ENCODE measurements at regions not wholly inside any gene's neighbourhood (a gene's known extent, or its start where the extent isn't known, plus 50 kb on each side); places are given as distances from the start of the nearest gene placed in this dataset.

- no peak overlapping the region for H3K4me2 ChIP-seq (ENCODE audit: low read length)
- no peaks in the 10 kb centered on the region for H3K79me2 ChIP-seq (ENCODE audit: insufficient read depth, low read length)
- H3K9ac ChIP-seq (ENCODE audit: low read length): no peak overlapping the region
- no peak overlapping the region for H3K4me3 ChIP-seq (replicated peaks in 1 of 2; ENCODE audit: low read depth in 1 of 2, low read length in 2 of 2)
- no peak overlapping the region for H3K27ac ChIP-seq (ENCODE audit: low read depth, low read length)
- intact Hi-C loops (cut with micrococcal nuclease): no loop called here
- ATAC-seq (no peak), DNase-seq (ENCODE audit: low read depth, low spot score) (no peak)
- H4K20me1 ChIP-seq (ENCODE audit: insufficient read depth): no peaks in the 10 kb centered on the region
- no peaks in the 10 kb centered on the region for H3K4me1 ChIP-seq (ENCODE audit: control insufficient read depth in 1 of 2, insufficient read depth in 2 of 2, low read length in 2 of 2)
- H2AFZ ChIP-seq (ENCODE audit: low read depth, low read length, poor library complexity, severe bottlenecking): no peak overlapping the region
- BruUV-seq (replicated peaks): no TSS peak
- TF ChIP-seq ATF3 (IDR thresholded peaks at IDR 0.05): no peak
- no peak for TF ChIP-seq YY1 (IDR thresholded peaks at IDR 0.05; ENCODE audit: extremely low read depth, insufficient replicate concordance, low read depth, low read length)
- no peak for TF ChIP-seq CEBPB (IDR thresholded peaks at IDR 0.05; ENCODE audit: low read depth)
- no peak for TF ChIP-seq SIN3A (IDR thresholded peaks at IDR 0.05; ENCODE audit: low read depth)
- no peak for TF ChIP-seq POLR2AphosphoS5 (IDR thresholded peaks at IDR 0.05; ENCODE audit: low read depth, low read length)
- TF ChIP-seq EZH2phosphoT487 (IDR thresholded peaks at IDR 0.05; ENCODE audit: borderline replicate concordance): no peak
- TF ChIP-seq CTCF (IDR thresholded peaks at IDR 0.05 in 2 of 3, conservative IDR thresholded peaks at IDR 0.05 in 1 of 3; ENCODE audit: borderline replicate concordance in 1 of 3, insufficient read depth in 1 of 3, low read depth in 2 of 3, low read length in 2 of 3): no peak
- no peak for TF ChIP-seq EZH2 (IDR thresholded peaks at IDR 0.05)
- no peaks in the 10 kb centered on the region for H3K9me2 ChIP-seq (ENCODE audit: insufficient read depth)
- ChIA-PET RAD21 (ENCODE audit: low non-redundant PET in 1 of 2, low total read pairs in 2 of 2, uncharacterized antibody in 2 of 2, unreplicated experiment in 2 of 2) (no interaction called here), CTCF (no interaction called here), POLR2A (no interaction called here)
- no peaks in the 10 kb centered on the region for H3K9me3 ChIP-seq (ENCODE audit: control insufficient read depth in 1 of 2, insufficient read depth in 1 of 2, low read depth in 1 of 2, low read length in 2 of 2)
- no peaks in the 10 kb centered on the region for H3K27me3 ChIP-seq (ENCODE audit: insufficient read depth, low read length)
- no peaks in the 10 kb centered on the region for H3K36me3 ChIP-seq (ENCODE audit: control insufficient read depth in 1 of 2, insufficient read depth in 2 of 2, low read length in 2 of 2)
These were observed 126.6 kb upstream of the NDST3 start for GRCh38 chr4:117907646-117908045.

Measured in HCT116 (cell line).